Mucosa of rectum (tissue), 2 donors: ENCODE measurements at regions not wholly inside any gene's neighbourhood (a gene's known extent, or its start where the extent isn't known, plus 50 kb on each side); places are given as distances from the start of the nearest gene placed in this dataset.

Source experiments
- H3K27ac ChIP-seq, 2 donors: one replicate each; pipeline ENCODE4 v1.7.0; 2013; ENCODE audit warnings: inconsistent platforms in 2 of 2, low read depth in 2 of 2, low read length in 2 of 2
- H3K27me3 ChIP-seq, 2 donors: one replicate each; pipeline ENCODE4 v1.7.0; 2013; ENCODE audit warnings: low read length in 2 of 2; ENCODE audit not compliant: control insufficient read depth in 2 of 2, insufficient read depth in 2 of 2
- H3K36me3 ChIP-seq, 2 donors: one replicate each; pipeline ENCODE4 v1.7.0; 2013; ENCODE audit warnings: low read length in 2 of 2; ENCODE audit not compliant: control insufficient read depth in 2 of 2, insufficient read depth in 2 of 2
- H3K4me1 ChIP-seq, 2 donors: one replicate each; pipeline ENCODE4 v1.7.0; 2013; ENCODE audit warnings: low read length in 2 of 2, mild to moderate bottlenecking in 1 of 2; ENCODE audit not compliant: control insufficient read depth in 2 of 2, insufficient read depth in 2 of 2
- H3K4me3 ChIP-seq, 2 donors: one replicate each; pipeline ENCODE4 v1.7.0; 2013; ENCODE audit warnings: low read length in 2 of 2
- H3K9ac ChIP-seq, 2 donors: one replicate each; pipeline ENCODE4 v1.7.0; 2013; ENCODE audit warnings: low read length in 2 of 2, low read depth in 1 of 2, mild to moderate bottlenecking in 1 of 2
- H3K9me3 ChIP-seq, 2 donors: one replicate each; pipeline ENCODE4 v1.7.0; 2013; ENCODE audit warnings: low read length in 2 of 2; ENCODE audit not compliant: control insufficient read depth in 2 of 2
- donor health status: healthy.
- donor health status: Normal muscosa, but diverticular disease.

GRCh38 chrX:40209951-40210617, 112.3 kb upstream of the BCOR start:
- Histone ChIP-seq H3K9ac (no peak overlapping the region), H3K27me3 (no peaks in the 10 kb centered on the region), H3K4me1 (no peaks in the 10 kb centered on the region), H3K27ac (no peak overlapping the region), H3K36me3 (no peaks in the 10 kb centered on the region), H3K9me3 (no peaks in the 10 kb centered on the region), H3K4me3 (no peak overlapping the region)

- Histone ChIP-seq H3K9ac (no peak overlapping the region), H3K36me3 (no peaks in the 10 kb centered on the region), H3K9me3 (no peaks in the 10 kb centered on the region), H3K27ac (no peak overlapping the region), H3K4me1 (no peaks in the 10 kb centered on the region), H3K4me3 (no peak overlapping the region), H3K27me3 (no peaks in the 10 kb centered on the region)
These were observed 109.9 kb upstream of the BCOR start for GRCh38 chrX:40207626-40208025.

GRCh38 chrX:40205471-40205870, 107.7 kb upstream of the BCOR start:
- Histone ChIP-seq H3K4me1 (no peaks in the 10 kb centered on the region), H3K9ac (no peak overlapping the region), H3K27me3 (no peaks in the 10 kb centered on the region), H3K27ac (no peak overlapping the region), H3K36me3 (no peaks in the 10 kb centered on the region), H3K4me3 (no peak overlapping the region), H3K9me3 (no peaks in the 10 kb centered on the region)

- no peak overlapping the region for H3K9ac ChIP-seq
- no peaks in the 10 kb centered on the region for H3K36me3 ChIP-seq
- H3K27me3 ChIP-seq = peaks cover 0 to 2% of the 10 kb centered on the region in 2 donors
- no peak overlapping the region for H3K27ac ChIP-seq
- H3K9me3 ChIP-seq = no peaks in the 10 kb centered on the region
- no peaks in the 10 kb centered on the region for H3K4me1 ChIP-seq
- H3K4me3 ChIP-seq = no peak overlapping the region
These were observed 104.7 kb upstream of the BCOR start for GRCh38 chrX:40202456-40202855.

- peaks cover 0 to 2% of the 10 kb centered on the region in 2 donors for H3K27me3 ChIP-seq
- no peak overlapping the region for H3K9ac ChIP-seq
- no peaks in the 10 kb centered on the region for H3K9me3 ChIP-seq
- H3K4me3 ChIP-seq = no peak overlapping the region
- H3K4me1 ChIP-seq = no peaks in the 10 kb centered on the region
- no peak overlapping the region for H3K27ac ChIP-seq
- no peaks in the 10 kb centered on the region for H3K36me3 ChIP-seq
These were observed 103.6 kb upstream of the BCOR start for GRCh38 chrX:40201329-40201885.

- H3K36me3 ChIP-seq = no peaks in the 10 kb centered on the region
- H3K27me3 ChIP-seq = peaks cover 0 to 2% of the 10 kb centered on the region in 2 donors
- no peaks in the 10 kb centered on the region for H3K4me1 ChIP-seq
- no peaks in the 10 kb centered on the region for H3K9me3 ChIP-seq
- no peak overlapping the region for H3K4me3 ChIP-seq
- no peak overlapping the region for H3K9ac ChIP-seq
- no peak overlapping the region for H3K27ac ChIP-seq
These were observed 101.9 kb upstream of the BCOR start for GRCh38 chrX:40199704-40200103.

- Histone ChIP-seq H3K9me3 (no peaks in the 10 kb centered on the region), H3K4me1 (no peaks in the 10 kb centered on the region), H3K9ac (no peak overlapping the region), H3K4me3 (no peak overlapping the region), H3K36me3 (no peaks in the 10 kb centered on the region), H3K27ac (no peak overlapping the region), H3K27me3 (peaks cover 0 to 2% of the 10 kb centered on the region in 2 donors)
These were observed 99.3 kb upstream of the BCOR start for GRCh38 chrX:40197071-40197470.

GRCh38 chrX:40195368-40195767, 97.6 kb upstream of the BCOR start:
- H3K9me3 ChIP-seq = no peaks in the 10 kb centered on the region
- H3K36me3 ChIP-seq = no peaks in the 10 kb centered on the region
- no peak overlapping the region for H3K4me3 ChIP-seq
- H3K9ac ChIP-seq = no peak overlapping the region
- no peaks in the 10 kb centered on the region for H3K4me1 ChIP-seq
- peaks cover 0 to 2% of the 10 kb centered on the region in 2 donors for H3K27me3 ChIP-seq
- no peak overlapping the region for H3K27ac ChIP-seq

- Histone ChIP-seq H3K4me1 (no peaks in the 10 kb centered on the region), H3K9me3 (no peaks in the 10 kb centered on the region), H3K4me3 (no peak overlapping the region), H3K36me3 (no peaks in the 10 kb centered on the region), H3K9ac (no peak overlapping the region), H3K27ac (no peak overlapping the region), H3K27me3 (no peaks in the 10 kb centered on the region)
These were observed 94.4 kb upstream of the BCOR start for GRCh38 chrX:40192196-40192595.

GRCh38 chrX:40189637-40190036, 91.9 kb upstream of the BCOR start:
- Histone ChIP-seq H3K9ac (no peak overlapping the region), H3K4me1 (no peaks in the 10 kb centered on the region), H3K27me3 (no peaks in the 10 kb centered on the region), H3K9me3 (peaks cover 0 to 4% of the 10 kb centered on the region in 2 donors), H3K27ac (no peak overlapping the region), H3K4me3 (no peak overlapping the region), H3K36me3 (no peaks in the 10 kb centered on the region)
